NCI-H2081 (cell line): ENCODE measurements at regions not wholly inside any gene's neighbourhood (a gene's known extent, or its start where the extent isn't known, plus 50 kb on each side); places are given as distances from the start of the nearest gene placed in this dataset.
A peak's percentile ranks its signal among the peaks of the same experiment; 100 is the strongest.

Experiments
- DNase-seq, 2 experiments: peaks; one replicate each; lab custom pipeline; 2025; lab: John Stamatoyannopoulos, UW

DNA sequence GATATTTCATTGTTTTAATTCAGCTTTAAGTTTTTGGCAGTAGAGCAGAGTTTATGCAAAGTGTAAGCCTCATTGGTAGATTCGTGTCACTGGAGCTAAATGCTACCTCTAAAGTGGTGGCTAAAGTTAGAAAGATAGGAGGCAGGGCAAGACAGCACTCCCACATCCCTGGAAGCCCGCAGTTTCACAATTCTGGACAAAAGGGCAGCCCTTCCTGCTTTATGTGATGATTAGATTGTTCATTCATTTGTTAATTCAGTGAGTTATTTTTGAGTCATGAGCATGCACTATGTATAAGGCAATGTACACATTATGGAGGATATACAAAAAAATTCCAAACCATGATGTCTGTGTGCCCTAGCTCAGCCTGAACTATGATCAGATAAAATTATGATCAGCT, 52.1 kb upstream of the EIF3M start:
- DNase-seq = no peak

DNA sequence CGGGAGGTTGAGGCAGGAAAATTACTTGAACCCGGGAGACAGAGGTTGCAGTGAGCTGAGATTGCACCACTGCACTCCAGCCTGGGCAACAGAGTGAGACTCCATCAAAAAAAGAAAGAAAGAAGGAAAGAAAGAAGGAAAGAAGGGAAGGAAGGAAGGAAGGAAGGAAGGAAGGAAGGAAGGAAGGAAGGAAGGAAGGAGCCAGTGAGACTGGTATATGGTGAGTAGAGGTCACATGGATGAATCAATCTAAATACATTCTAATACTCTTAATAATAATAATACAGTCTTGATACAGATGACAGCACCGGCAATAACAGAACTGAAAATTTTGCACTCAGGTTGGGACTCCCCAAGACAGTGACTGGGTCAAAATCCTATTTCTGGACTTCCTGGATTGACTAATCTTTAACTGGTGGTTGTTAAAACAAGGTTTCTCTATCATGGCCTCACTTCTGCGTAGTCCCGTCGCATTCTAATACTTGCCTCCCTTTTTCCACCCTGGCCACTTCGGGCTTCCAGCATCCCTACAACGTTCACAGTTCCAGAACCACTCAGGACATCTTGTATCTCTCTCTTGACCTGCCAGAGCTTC, 53.5 kb upstream of the EIF3M start:
- no peak for DNase-seq

DNA sequence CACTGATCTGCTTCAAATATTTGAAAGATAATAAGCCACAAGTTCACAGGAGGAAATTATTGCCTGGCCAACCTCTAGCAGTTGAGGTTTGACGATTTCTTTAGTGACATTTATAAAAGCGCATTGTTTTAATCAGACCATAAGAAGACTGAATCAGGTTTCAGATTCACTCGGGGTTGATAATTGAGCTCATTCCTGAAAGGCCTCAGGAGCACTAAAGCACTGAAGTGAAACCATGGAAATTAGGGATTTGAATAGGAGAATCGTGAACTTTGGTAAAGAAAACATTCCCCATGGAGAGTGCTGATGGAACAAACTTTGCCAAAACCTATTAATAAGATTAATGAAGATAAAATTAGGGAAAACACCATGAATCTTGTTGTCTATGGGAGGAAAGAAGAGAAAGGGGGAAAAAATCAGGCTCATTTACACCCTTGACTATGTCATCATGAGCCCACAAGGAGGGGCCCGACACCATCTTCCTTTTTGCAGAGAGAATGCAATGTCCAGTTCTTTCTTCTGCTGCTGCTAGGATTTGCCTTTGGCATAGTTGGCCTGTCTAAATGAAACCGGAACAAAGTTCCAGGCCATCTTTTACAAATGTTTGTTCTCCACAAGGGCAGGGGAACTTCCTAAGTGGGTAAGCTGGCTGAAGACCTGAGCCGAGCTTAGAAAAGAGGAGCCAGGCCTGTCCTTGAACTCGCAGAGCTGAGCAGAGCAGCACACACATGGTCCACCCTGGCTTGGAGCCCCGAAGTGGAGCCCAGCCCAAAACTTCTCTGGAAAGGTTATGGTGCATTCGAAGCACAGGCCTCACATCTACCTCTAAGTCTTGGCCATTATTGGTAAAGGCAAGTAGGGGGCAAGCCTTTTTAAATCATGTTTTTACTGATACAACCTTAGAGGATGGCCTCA, 56.1 kb upstream of the EIF3M start:
- no peak for DNase-seq

DNA sequence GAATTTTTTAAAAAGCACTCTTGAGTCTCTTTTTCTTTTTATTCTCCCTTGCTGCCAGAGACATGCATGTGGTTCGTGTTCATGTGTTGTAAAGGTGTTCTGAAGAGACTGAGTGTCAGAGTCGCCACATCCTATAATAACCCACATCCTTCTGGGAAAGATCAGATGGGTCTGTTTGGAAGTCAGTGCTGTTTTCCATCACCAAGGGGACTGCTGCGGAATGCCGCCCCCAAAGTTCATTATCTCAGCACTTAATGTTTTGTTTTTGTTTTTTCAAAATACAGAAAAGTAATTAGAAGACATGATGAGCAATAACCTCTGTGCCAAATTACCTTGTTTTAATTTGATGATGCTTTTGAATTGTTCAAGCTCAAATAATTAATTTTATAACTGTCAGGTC, 56.9 kb upstream of the EIF3M start:
- no peak for DNase-seq

DNA sequence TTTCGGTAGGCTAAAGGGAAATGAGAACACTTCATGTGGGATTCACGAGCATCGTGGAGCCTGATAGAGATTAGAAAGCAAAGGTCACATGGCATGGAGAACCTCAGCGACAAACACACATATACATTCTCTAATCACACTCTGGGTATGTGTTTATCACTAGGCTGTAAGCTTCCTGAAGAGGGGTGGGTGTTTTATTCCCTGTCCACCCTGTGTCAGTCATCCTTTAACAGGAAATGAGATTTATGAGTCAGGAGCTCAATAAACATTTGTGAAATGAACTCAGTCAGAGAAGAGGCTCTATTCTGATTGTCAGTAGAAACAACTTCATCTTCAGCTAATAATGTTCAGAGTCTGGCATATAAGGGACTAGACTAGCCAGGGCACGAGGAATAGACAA, 71.7 kb upstream of the EIF3M start:
- no peak for DNase-seq

DNA sequence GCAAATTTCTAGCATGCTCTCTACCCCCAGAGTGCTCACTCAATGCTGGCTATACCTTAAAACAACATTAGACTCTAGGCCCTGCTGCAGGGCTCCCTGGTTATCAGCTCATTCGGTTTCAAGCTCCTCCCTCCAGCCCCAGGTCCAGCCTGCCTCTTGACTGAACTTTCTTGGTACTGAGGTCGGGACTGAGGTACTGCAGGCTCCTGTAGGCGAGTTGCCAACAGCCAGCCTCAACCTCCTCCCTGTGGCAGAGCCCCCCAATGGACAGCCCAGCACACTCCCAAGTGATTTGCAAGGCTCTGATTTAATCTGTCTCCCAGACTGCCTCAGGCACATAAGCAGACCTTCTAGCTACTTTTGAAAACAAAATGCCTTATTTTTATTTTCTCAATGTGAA, 73.6 kb upstream of the EIF3M start:
- no peak for DNase-seq

DNA sequence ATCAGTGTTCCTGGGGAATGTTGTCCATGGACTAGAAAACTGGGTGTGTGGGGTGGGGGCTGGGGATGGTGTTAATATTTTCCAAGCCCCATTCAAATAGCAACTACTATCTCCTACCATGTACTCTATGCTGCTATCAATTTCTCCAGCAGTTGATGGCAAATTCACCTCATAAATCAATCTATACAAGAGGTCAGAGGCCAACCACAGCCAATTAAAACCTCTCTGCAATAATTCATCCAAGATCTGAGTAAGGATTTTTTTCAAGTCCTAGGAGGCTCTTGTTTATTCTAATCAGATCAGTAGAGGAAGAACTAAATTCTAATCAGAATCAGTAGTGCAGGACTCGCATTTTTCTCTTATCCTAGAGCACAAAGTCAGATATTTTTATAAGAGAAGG, 73.4 kb upstream of the WT1 start:
- no peak for DNase-seq

DNA sequence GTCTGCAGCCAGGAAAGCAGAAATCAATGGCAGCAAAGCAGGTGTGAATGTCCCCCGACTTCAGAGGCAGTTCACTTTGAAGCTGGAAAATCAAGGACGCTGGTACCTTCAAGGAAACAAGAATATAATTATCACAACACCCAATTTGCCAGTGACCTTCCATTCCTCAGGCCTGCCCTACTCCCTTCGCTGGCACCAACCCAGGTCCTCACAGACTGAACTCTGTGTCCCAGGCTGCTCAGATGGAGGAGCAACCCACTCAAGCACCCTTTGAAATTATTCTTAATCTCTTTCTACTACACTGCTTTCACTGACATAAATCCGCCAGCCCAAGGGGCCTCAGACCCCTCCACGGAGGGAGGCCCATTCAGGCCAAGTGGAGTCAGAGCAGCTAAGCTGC, 64.7 kb upstream of the WT1 start:
- DNase-seq = no peak

DNA sequence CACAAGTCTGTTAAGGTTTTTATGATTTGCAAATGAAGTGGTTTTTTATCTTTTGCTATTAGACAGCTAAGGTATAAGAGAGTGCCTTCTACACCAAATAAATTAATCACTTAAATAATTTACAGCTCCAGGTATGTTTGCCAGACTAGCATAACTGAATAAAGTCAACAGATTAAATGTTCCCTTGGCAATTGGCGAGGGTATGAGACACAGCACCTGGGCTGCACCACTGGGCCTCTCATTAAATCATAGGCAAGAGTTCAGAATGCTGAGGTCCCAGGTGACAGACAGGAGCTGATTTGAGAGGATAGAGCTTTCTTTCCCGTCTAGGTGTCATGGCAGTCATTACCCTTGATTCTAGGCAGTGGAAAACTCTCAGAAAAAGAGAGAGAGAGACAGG, 62.6 kb upstream of the WT1 start:
- DNase-seq = peak; percentile 33 to 72

DNA sequence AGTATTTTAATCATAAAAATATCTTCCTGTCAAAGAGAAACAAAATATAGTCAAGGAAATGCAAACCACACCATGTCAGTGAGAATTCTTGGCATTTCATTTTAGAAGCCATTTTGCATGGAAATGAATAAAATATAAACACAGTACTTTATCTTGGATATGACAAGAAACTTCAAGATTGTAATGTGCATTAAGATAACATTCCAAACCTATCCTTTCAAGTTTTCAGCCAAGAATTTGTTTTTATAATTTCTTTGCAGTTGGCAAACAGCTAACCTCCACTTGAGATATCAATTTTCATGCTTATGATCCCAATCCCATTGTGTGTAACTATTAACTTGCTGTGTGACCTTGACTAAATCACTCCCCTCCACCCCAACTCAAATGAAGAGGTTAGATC, 59.3 kb upstream of the WT1 start:
- no peak for DNase-seq

DNA sequence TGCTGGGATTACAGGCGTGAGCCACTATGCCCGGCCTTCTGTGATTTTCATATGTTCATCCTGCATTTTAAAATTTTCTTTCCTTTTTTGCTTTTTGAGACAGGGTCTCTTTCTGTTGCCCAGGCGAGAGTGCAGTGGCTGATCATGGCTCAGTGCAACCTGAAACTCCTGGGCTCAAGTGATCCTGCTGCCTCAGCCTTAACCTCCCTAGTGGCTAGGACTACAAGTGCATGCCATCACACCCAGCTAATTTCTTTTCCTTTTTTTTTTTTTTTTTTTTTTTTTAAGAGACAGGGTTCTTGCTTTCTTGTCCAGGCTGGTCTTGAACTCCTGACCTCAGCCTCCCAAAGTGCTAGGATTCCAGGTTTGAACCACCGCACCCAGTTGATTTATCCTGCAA, 54.1 kb upstream of the WT1 start:
- no peak for DNase-seq

DNA sequence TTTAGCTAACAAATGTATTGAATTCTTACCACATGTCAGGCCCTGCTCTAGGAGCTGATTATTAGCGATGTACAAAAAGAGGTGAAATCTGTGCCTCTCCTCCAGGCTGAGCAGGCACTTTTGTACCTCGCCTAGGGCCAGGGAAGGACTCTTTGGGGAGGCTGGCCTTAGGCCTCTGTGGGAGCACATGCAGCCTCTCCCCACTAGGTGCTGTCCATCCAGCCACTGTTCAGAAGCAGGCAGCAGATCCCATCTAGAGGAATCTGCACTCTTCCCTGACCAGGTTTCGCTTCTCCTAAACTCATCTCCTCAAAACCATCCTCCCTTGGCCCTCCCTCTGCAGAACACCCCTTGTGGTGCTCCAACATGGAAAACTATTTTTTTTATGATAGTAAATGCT, 51.9 kb upstream of the WT1 start:
- no peak for DNase-seq

DNA sequence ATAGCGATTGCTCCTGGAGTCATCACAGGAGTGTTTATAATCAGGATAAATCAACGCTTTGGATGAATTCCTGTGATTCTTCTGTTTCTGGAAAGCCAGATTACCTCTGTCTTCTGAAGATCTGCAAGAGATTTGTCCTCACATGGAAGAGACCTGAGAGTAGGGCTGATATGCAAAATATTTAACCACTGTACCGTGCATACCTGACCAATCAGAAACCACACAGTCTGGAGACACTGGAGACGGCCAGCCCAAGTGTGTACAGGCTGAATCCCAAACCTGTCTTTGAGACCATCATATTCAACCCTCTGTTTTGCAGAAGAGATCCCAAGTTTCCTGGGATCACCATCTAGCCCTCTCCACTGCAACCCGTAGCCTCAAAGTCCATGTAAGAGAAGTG, 50.4 kb upstream of the WT1 start:
- DNase-seq = no peak
